GM12864 (cell line): ENCODE measurements at regions not wholly inside any gene's neighbourhood (a gene's known extent, or its start where the extent isn't known, plus 50 kb on each side); places are given as distances from the start of the nearest gene placed in this dataset.

ENCODE experiments used
- DNase-seq: peaks from one replicate; pipeline ENCODE4 v3.0.0-alpha.2; 2011; ENCODE audit warnings: low read depth
- H3K4me3 ChIP-seq: 2 replicates; pipeline ENCODE4 v1.5.1; 2011; ENCODE audit warnings: mild to moderate bottlenecking, low read depth, low read length, control low read depth
- CTCF ChIP-seq: IDR thresholded peaks from 2 replicates; pipeline ENCODE4 v1.5.1; 2011; ENCODE audit warnings: low read depth, mild to moderate bottlenecking, moderate library complexity, low read length, control low read depth, inconsistent platforms; ENCODE audit errors: missing control alignments

DNA sequence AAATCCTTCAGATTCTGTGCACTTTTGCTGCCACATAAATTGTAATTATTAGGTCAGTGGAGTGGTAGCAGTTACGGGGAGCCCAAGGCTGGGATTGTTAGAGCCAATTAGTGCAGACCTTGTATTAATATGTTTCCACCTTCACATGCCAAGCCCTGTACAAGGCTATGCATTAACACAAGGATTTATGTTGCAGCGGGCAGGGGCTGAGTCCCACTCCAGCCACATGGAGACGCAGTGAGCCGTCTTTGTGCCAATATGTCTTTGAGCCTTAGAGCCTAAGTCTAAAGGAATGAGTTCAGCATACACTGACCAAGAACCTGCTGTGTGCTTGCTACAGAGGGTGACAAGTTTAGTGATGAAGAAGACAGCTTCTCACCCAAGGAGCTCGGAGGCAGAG, 238.2 kb downstream of the TSN start:
- no peak overlapping the region for H3K4me3 ChIP-seq
- no peak for TF ChIP-seq CTCF
- DNase-seq, result no peak

- no peak overlapping the region for H3K4me3 ChIP-seq
- no peak for TF ChIP-seq CTCF
- no peak for DNase-seq
Observed at GRCh38 chr2:121994238-121995206, 239.1 kb downstream of the TSN start.

DNA sequence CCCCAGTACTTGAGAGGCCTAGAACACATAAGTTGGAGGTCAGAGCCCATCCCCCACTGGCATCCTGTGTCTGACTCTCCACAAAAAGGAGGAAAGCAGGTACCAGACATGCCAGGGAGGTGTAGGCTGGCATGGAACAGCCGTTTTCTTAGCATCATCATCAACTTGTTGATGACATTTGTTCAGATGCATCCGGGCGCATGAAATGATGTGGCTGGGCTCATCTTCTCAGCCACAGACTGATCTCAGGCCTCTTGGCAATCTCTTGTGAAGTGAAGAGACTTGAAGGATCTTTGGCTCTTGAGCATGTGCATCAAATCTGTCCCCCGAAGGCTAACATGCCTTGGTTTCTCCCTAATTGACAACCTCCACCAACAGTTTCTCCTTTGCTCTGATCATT, 243.3 kb downstream of the TSN start:
- H3K4me3 ChIP-seq, result no peak overlapping the region
- no peak for DNase-seq
- TF ChIP-seq CTCF, result no peak

DNA sequence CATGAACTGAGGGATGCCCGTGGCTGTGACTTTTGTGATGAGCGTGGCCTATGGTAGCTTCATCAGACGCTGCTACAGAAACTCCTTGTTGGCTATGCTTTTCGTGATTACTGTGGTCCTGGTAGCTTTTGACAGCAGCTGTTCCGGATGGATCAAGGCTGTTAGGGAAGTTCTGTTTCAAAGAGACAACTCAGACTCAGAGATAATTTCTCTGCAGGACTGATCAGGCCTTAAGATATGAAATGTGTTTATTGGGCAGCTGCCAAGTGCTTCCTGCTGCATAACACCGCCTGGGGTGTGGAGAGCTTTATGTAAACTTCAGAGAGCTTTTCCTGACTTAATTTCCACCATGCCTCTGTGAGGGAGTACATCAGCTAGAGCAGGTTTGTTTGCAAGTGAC, 243.8 kb downstream of the TSN start:
- no peak for DNase-seq

DNA sequence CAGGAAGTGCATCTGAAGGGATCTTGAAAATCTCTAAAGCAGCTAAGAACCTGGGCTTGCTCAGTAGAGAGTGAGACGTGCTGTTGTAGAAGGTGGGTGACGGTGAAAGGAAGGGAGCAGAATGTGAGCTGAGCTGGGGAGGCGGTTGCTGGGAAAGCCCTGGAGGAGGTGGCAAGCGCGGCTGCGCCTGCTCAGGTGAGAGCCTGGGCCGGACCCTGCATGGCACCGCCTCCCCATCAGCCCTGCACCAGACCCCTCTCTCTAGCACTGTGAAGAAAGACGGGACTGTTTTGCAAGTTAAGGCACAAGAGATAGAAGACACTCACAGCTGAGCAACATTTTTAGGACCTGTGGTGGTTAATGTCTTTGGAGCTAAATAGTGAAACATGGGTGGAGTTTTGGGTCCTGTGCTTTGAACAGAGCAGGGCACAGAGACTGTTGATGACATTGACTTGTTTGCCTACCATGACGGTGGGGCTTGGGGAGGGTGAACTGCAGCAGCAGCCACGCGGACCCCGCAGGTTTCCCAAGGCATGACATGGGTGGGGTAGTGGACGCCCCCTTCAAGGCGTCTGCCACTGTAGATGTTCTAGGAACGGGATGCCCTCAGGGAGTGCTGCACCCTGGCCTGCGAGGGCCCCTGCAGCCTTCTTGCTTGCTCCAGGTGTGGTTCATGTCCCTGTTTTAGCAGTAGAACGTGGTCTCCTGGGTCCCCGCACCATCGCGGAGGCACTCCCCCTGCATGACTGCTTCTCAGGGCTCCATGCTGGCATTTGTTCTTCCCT, 245.3 kb downstream of the TSN start:
- TF ChIP-seq CTCF, result no peak
- H3K4me3 ChIP-seq, result no peak overlapping the region
- DNase-seq, result no peak

More for the DNA sequence above, 243.8 kb downstream of the TSN start:
- no peak overlapping the region for H3K4me3 ChIP-seq
- TF ChIP-seq CTCF, result no peak

GRCh38 chr2:122001441-122001874, 246.0 kb downstream of the TSN start:
- no peak for TF ChIP-seq CTCF
- DNase-seq, result no peak
- H3K4me3 ChIP-seq, result no peak overlapping the region
